GM20000 (cell line): ENCODE measurements at regions not wholly inside any gene's neighbourhood (a gene's known extent, or its start where the extent isn't known, plus 50 kb on each side); places are given as distances from the start of the nearest gene placed in this dataset.

Experiments used
- DNase-seq: peaks from one replicate; pipeline ENCODE4 v3.0.0; 2012; ENCODE audit warnings: low spot score
- CTCF ChIP-seq: IDR thresholded peaks from 2 replicates; pipeline ENCODE4 v1.5.1; 2012; ENCODE audit warnings: mild to moderate bottlenecking, control low read depth; ENCODE audit errors: extremely low read depth, missing control alignments

- DNase-seq = no peak
- no peak for TF ChIP-seq CTCF
Measured at GRCh38 chr2:238689871-238690389, 158.0 kb upstream of the TWIST2 start.

- no peak for DNase-seq
- TF ChIP-seq CTCF = no peak
Measured at GRCh38 chr2:238690511-238690910, 157.4 kb upstream of the TWIST2 start.

- no peak for DNase-seq
- no peak for TF ChIP-seq CTCF
Measured at GRCh38 chr2:238691596-238692491, 156.0 kb upstream of the TWIST2 start.

GRCh38 chr2:238692562-238692961 is 155.3 kb upstream of the TWIST2 start:
- DNase-seq = no peak

DNA sequence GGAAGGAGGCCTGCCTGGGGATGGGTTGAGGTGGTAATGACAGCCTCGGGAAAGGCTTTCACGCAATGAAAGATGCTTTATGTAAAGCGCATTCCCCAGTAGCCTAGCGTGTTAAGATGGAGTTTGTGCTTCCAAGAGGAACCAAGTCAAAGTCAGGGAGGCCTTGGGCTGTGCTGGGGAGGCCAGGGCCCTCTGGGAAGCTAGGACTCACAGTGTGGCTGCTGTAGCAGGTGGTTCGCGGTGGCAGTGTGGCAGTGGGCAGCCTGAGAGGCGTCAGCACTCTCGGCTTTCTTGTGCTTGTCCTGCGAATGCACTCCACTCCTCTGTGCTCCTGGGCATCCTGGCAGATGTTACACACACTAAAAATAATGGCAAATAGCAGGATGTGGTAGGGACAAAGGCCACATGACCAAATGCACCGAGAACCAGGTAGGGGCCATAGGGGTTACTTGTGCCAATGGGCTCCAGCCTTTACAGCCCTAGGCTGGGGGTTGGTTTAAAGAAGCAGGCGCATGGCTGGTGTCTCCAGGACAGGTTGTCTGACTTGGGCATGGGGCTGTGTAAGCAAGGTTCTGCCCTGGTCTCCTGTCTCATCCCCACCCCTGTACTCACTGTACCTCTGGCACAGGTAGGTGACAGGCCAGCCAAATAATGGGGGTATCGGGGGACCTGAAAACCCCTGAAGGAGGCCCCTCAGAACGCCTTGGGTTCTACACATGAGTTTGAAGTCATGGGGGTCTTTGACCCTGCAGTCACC is 154.4 kb upstream of the TWIST2 start:
- TF ChIP-seq CTCF = no peak
- DNase-seq = no peak

More at GRCh38 chr2:238692562-238692961, 155.3 kb upstream of the TWIST2 start:
- TF ChIP-seq CTCF = no peak

- no peak for DNase-seq
- no peak for TF ChIP-seq CTCF
Measured at GRCh38 chr2:238694136-238694755, 153.6 kb upstream of the TWIST2 start.
